Endothelial cell of umbilical vein (primary cell): ENCODE measurements at regions not wholly inside any gene's neighbourhood (a gene's known extent, or its start where the extent isn't known, plus 50 kb on each side); places are given as distances from the start of the nearest gene placed in this dataset.

Source experiments
- BruUV-seq: library from RNA; stranded (reverse); fragments of 400-500 nt; replicated peaks from 2 replicates; lab custom pipeline; 2021; lab: Mats Ljungman, UMichigan
- CTCF ChIA-PET: fragments of 300-600, 350-600 bp; sonication (Branson Sonifier 250); formaldehyde crosslinking; loops from one replicate; lab custom pipeline; 2021; ENCODE audit warnings: antibody characterized with exemption, inconsistent platforms; lab: Charles Lee
- POLR2A ChIA-PET: fragments of 300-600, 350-600 bp; sonication (Branson Sonifier 250); formaldehyde crosslinking; loops from one replicate; lab custom pipeline; 2021; ENCODE audit warnings: antibody characterized with exemption, inconsistent platforms; lab: Charles Lee
- DNase-seq: peaks from one replicate; pipeline ENCODE4 v3.0.0-alpha.2; 2011; ENCODE audit warnings: low read depth, low spot score
- FAIRE-seq: peaks from 2 replicates; lab custom pipeline; 2011; peaks lifted over from hg19 to GRCh38; lab: Jason Lieb, UNC
- H2AFZ ChIP-seq: 2 replicates; pipeline ENCODE4 v1.6.0; 2012; ENCODE audit warnings: low read depth, low read length, control low read depth, inconsistent platforms
- H3K27ac ChIP-seq: 2 replicates; pipeline ENCODE4 v1.5.1; 2011; ENCODE audit warnings: low read depth, mild to moderate bottlenecking, control low read depth, low read length, moderate library complexity; ENCODE audit not compliant: insufficient read depth
- H3K27me3 ChIP-seq, 2 experiments: 2 replicates each; pipeline versions ENCODE4 v1.6.0 to v1.6.1; 2011; ENCODE audit warnings: low read length in 2 of 2, mixed read lengths in 1 of 2; ENCODE audit not compliant: control insufficient read depth in 2 of 2, insufficient read depth in 2 of 2
- H3K36me3 ChIP-seq, 2 experiments: 2 replicates in 1 of 2; 3 replicates in 1 of 2; pipeline ENCODE4 v1.5.1; 2011; ENCODE audit warnings: low read length in 2 of 2, mild to moderate bottlenecking in 1 of 2, moderate library complexity in 1 of 2; ENCODE audit not compliant: control insufficient read depth in 2 of 2, insufficient read depth in 2 of 2; ENCODE audit errors: extremely low read depth in 1 of 2
- H3K4me1 ChIP-seq: 3 replicates; pipeline ENCODE4 v1.5.1; 2011; ENCODE audit warnings: mild to moderate bottlenecking, low read length; ENCODE audit not compliant: control insufficient read depth, insufficient read depth; ENCODE audit errors: extremely low read depth
- H3K4me2 ChIP-seq: 2 replicates; pipeline ENCODE4 v1.6.1; 2011; ENCODE audit warnings: low read length, control low read depth, mixed read lengths; ENCODE audit not compliant: insufficient read depth
- H3K4me3 ChIP-seq, 3 experiments: fragments of 200-600 bp in 1 of 3; sonication (generic), shearing (Covaris generic) in 1 of 3; replicated peaks in 1 of 3; 2 replicates each; pipeline ENCODE4 v1.5.1; 2011 to 2016; ENCODE audit warnings: control low read depth in 3 of 3, low read length in 3 of 3, mild to moderate bottlenecking in 2 of 3, inconsistent platforms in 1 of 3, low read depth in 1 of 3, moderate library complexity in 1 of 3; ENCODE audit not compliant: insufficient read depth in 1 of 3
- H3K79me2 ChIP-seq: 2 replicates; pipeline ENCODE4 v1.6.0; 2012; ENCODE audit warnings: low read length, inconsistent platforms; ENCODE audit not compliant: control insufficient read depth, insufficient read depth
- H3K9ac ChIP-seq: replicated peaks from 2 replicates; pipeline ENCODE3; 2011; ENCODE audit warnings: low read length, control low read depth; ENCODE audit not compliant: insufficient read depth; ENCODE audit errors: extremely low read depth
- H3K9me1 ChIP-seq: replicated peaks from 3 replicates; pipeline ENCODE4 v1.6.0; 2011; ENCODE audit warnings: mild to moderate bottlenecking, low read length; ENCODE audit not compliant: control insufficient read depth, insufficient read depth; ENCODE audit errors: extremely low read depth
- H3K9me3 ChIP-seq: replicated peaks from 2 replicates; pipeline ENCODE4 v1.5.1; 2012; ENCODE audit warnings: low read length, inconsistent platforms; ENCODE audit not compliant: control insufficient read depth, insufficient read depth
- H4K20me1 ChIP-seq: replicated peaks from 2 replicates; pipeline ENCODE3; 2011; ENCODE audit warnings: mild to moderate bottlenecking, low read length; ENCODE audit not compliant: control insufficient read depth, insufficient read depth; ENCODE audit errors: extremely low read depth
- EZH2 ChIP-seq: IDR thresholded peaks from 2 replicates; pipeline ENCODE4 v1.6.1; 2012; ENCODE audit warnings: borderline replicate concordance, low read depth, mild to moderate bottlenecking, moderate library complexity, low read length, inconsistent platforms; ENCODE audit not compliant: severe bottlenecking
- FOS ChIP-seq: IDR thresholded peaks from 2 replicates; pipeline ENCODE4 v1.6.1; 2011; ENCODE audit warnings: mild to moderate bottlenecking, low read length, moderate library complexity, borderline replicate concordance; ENCODE audit not compliant: insufficient read depth
- GATA2 ChIP-seq: IDR thresholded peaks from 2 replicates; pipeline ENCODE4 v1.7.0; 2011; ENCODE audit warnings: low read depth, mild to moderate bottlenecking, moderate library complexity, mixed read lengths, low read length; ENCODE audit not compliant: insufficient read length, insufficient read depth
- JUN ChIP-seq: IDR thresholded peaks from 2 replicates; pipeline ENCODE4 v1.6.1; 2011; ENCODE audit warnings: borderline replicate concordance, low read depth; ENCODE audit not compliant: insufficient read length, insufficient read depth
- MYC ChIP-seq: IDR thresholded peaks from one replicate; pipeline ENCODE4 v1.6.1; 2011; ENCODE audit warnings: mild to moderate bottlenecking, low read depth, low read length
- POLR2A ChIP-seq: IDR thresholded peaks from 2 replicates; pipeline ENCODE4 v1.6.1; 2012; ENCODE audit warnings: low read depth, mild to moderate bottlenecking, control low read depth, low read length
- POLR2AphosphoS5 ChIP-seq: IDR thresholded peaks from 2 replicates; pipeline ENCODE4 v1.6.1; 2012; ENCODE audit warnings: low read depth, mild to moderate bottlenecking, control low read depth, low read length, moderate library complexity; ENCODE audit not compliant: insufficient read depth
- dilution Hi-C: fragments of 300-500 bp; cut with MboI; formaldehyde crosslinking; loops from one replicate; pipeline ENCODE4 v1.15.0; 2019; ENCODE audit warnings: low sequenced_read_pairs; ENCODE audit not compliant: extremely low pct_ligation_motif_present
- intact Hi-C: fragments of 100-400 bp; cut with micrococcal nuclease; formaldehyde crosslinking; loops from one replicate; pipeline ENCODE4 v1.10.0; 2022
- TF ChIP-seq, protein P1 (sequence below), 2 donors: IDR thresholded peaks; 1 replicate in 1 of 2; 2 replicates in 1 of 2; pipeline ENCODE4 v1.5.1; 2011; ENCODE audit warnings: low read length in 2 of 2, mild to moderate bottlenecking in 2 of 2, moderate library complexity in 2 of 2, control low read depth in 1 of 2, inconsistent platforms in 1 of 2, low read depth in 1 of 2; ENCODE audit not compliant: insufficient read depth in 1 of 2; ENCODE audit errors: extremely low read depth in 1 of 2
- TF ChIP-seq, protein P2 (sequence below): IDR thresholded peaks from 2 replicates; pipeline ENCODE4 v1.6.1; 2011; ENCODE audit not compliant: insufficient read depth, insufficient read length

DNA sequence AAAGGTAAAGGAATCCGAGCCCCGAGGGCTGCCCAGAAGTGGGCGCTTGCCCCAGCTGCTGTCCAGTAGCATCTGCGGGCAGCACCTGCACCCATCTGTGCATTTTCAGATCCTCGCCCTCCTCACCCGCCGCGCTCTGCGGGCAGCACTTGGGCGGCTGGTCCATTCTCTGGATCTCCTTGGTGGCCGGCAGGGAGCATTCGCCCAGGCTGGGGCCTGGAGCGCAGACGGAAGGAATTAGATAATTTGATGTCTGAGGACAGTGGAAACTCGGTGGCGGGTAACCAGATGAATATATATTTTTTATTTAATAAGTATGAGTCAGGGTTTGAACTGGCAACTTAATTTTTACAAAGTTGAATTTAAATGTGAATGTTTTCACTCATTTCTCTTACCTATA is 88.5 kb downstream of the NPIPB11 start:
- Histone ChIP-seq H2AFZ (no peak overlapping the region), H3K4me3 (no peak overlapping the region), H3K27ac (peak overlapping the region; percentile 37), H3K9me3 (no peaks in the 10 kb centered on the region), H3K9ac (no peak overlapping the region), H3K4me1 (peaks cover 15% of the 10 kb centered on the region), H3K36me3 (no peaks in the 10 kb centered on the region), H4K20me1 (no peaks in the 10 kb centered on the region), H3K9me1 (no peaks in the 10 kb centered on the region), H3K27me3 (no peaks in the 10 kb centered on the region), H3K79me2 (no peaks in the 10 kb centered on the region), H3K4me2 (peak overlapping the region; percentile 42)
- TF ChIP-seq, protein P1, sequence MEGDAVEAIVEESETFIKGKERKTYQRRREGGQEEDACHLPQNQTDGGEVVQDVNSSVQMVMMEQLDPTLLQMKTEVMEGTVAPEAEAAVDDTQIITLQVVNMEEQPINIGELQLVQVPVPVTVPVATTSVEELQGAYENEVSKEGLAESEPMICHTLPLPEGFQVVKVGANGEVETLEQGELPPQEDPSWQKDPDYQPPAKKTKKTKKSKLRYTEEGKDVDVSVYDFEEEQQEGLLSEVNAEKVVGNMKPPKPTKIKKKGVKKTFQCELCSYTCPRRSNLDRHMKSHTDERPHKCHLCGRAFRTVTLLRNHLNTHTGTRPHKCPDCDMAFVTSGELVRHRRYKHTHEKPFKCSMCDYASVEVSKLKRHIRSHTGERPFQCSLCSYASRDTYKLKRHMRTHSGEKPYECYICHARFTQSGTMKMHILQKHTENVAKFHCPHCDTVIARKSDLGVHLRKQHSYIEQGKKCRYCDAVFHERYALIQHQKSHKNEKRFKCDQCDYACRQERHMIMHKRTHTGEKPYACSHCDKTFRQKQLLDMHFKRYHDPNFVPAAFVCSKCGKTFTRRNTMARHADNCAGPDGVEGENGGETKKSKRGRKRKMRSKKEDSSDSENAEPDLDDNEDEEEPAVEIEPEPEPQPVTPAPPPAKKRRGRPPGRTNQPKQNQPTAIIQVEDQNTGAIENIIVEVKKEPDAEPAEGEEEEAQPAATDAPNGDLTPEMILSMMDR (IDR thresholded peaks at IDR 0.05; ENCODE audit: extremely low read depth in 1 of 2, insufficient read depth in 1 of 2, low read depth in 1 of 2, low read length in 2 of 2): peak; percentile 36 to 51
- no peak for TF ChIP-seq POLR2A
- no TSS peak for BruUV-seq
- ChIA-PET POLR2A (no interaction called here), CTCF (no interaction called here)
- intact Hi-C loops: no loop called here
- dilution Hi-C loops: no loop called here
- DNase-seq (no peak), FAIRE-seq (no peak)

DNA sequence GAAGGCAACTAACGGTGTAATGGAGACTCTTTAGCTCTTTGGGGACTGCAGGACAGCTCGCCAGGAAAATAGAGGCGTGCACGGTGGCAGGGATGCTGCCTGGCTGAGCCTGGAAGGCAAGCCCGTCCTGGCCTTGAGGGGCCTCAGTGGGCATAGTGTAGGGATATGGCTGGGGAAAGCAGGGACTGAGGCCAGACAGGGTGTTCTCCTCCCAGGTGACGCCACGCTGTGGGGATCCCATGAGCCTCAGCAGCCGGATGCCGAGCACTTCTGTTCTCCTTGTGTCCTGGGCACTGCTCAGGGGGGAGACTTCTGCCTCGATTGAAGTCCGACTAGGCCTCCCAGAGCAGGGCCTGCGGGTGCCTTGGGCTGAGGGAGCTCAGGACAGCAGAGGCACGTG is 89.2 kb downstream of the NPIPB11 start:
- peaks cover 15% of the 10 kb centered on the region for H3K4me1 ChIP-seq
- no peak overlapping the region for H3K27ac ChIP-seq
- no peak overlapping the region for H3K4me2 ChIP-seq
- no peaks in the 10 kb centered on the region for H3K9me3 ChIP-seq
- no peak overlapping the region for H3K9ac ChIP-seq
- dilution Hi-C loops: no loop called here
- no peaks in the 10 kb centered on the region for H3K9me1 ChIP-seq
- POLR2A ChIA-PET: no interaction called here
- TF ChIP-seq, protein P2, sequence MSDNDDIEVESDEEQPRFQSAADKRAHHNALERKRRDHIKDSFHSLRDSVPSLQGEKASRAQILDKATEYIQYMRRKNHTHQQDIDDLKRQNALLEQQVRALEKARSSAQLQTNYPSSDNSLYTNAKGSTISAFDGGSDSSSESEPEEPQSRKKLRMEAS: no peak
- TF ChIP-seq, protein P1 (IDR thresholded peaks at IDR 0.05; ENCODE audit: extremely low read depth in 1 of 2, insufficient read depth in 1 of 2, low read depth in 1 of 2, low read length in 2 of 2): no peak
- TF ChIP-seq FOS (no peak), JUN (no peak), POLR2AphosphoS5 (no peak), POLR2A (no peak), EZH2 (no peak), GATA2 (no peak), MYC (no peak)
- H3K27me3 ChIP-seq: no peaks in the 10 kb centered on the region
- no peak for DNase-seq
- no peak overlapping the region for H3K4me3 ChIP-seq
- no TSS peak for BruUV-seq
- no peaks in the 10 kb centered on the region for H4K20me1 ChIP-seq
- no peaks in the 10 kb centered on the region for H3K36me3 ChIP-seq
- CTCF ChIA-PET: no interaction called here
- intact Hi-C loops: no loop called here
- H2AFZ ChIP-seq: no peak overlapping the region
- no peak for FAIRE-seq
- no peaks in the 10 kb centered on the region for H3K79me2 ChIP-seq
